OCI-LY3 (cell line): ENCODE measurements at regions not wholly inside any gene's neighbourhood (a gene's known extent, or its start where the extent isn't known, plus 50 kb on each side); places are given as distances from the start of the nearest gene placed in this dataset.
"Not testable (repeated sequence)": the region's sequence is repeated elsewhere in the genome, so short reads cannot be mapped to it uniquely, and the experiment has no call there.

Source experiments
- H2AFZ ChIP-seq: fragments of 200-600, 300-600 bp; shearing (Covaris generic); 2 replicates; pipeline ENCODE4 v1.6.0; 2014; ENCODE audit warnings: antibody characterized with exemption, low read depth, low read length
- H3K27ac ChIP-seq: fragments of 200-600, 300-600 bp; sonication (generic); 2 replicates; pipeline ENCODE4 v1.5.1; 2014; ENCODE audit warnings: mild to moderate bottlenecking, low read length, moderate library complexity, mixed read lengths
- H3K27me3 ChIP-seq: fragments of 200-600, 300-600 bp; sonication (generic); 2 replicates; pipeline ENCODE4 v1.6.1; 2014; ENCODE audit warnings: low read depth, low read length, mixed read lengths
- H3K36me3 ChIP-seq: fragments of 200-600, 300-600 bp; sonication (generic); replicated peaks from 2 replicates; pipeline ENCODE3; 2014; ENCODE audit warnings: low read depth, low read length, mixed read lengths
- H3K4me1 ChIP-seq: fragments of 300-600, 200-600 bp; sonication (generic); 2 replicates; pipeline ENCODE4 v1.6.1; 2014; ENCODE audit warnings: low read length, mixed read lengths
- H3K4me2 ChIP-seq: fragments of 200-600, 300-600 bp; sonication (generic); 2 replicates; pipeline ENCODE4 v1.6.1; 2014; ENCODE audit warnings: low read length, mixed read lengths
- H3K4me3 ChIP-seq: fragments of 300-600, 200-600 bp; sonication (generic); 2 replicates; pipeline ENCODE4 v1.5.1; 2014; ENCODE audit warnings: antibody characterized with exemption, mild to moderate bottlenecking, low read length, moderate library complexity
- H3K79me2 ChIP-seq: fragments of 300-600, 200-600 bp; shearing (Covaris generic); 2 replicates; pipeline ENCODE4 v1.6.1; 2014; ENCODE audit warnings: mild to moderate bottlenecking, low read length, mixed read lengths
- H3K9ac ChIP-seq: fragments of 300-600, 200-600 bp; shearing (Covaris generic); 2 replicates; pipeline ENCODE4 v1.6.0; 2014; ENCODE audit warnings: mild to moderate bottlenecking, low read length, moderate library complexity
- H3K9me3 ChIP-seq: fragments of 200-600, 300-600 bp; shearing (Covaris generic); 2 replicates; pipeline ENCODE4 v1.6.1; 2014; ENCODE audit warnings: low read length, mixed read lengths; ENCODE audit not compliant: insufficient read depth
- H4K20me1 ChIP-seq: fragments of 200-600, 300-600 bp; sonication (generic); 2 replicates; pipeline ENCODE4 v1.6.1; 2016; ENCODE audit warnings: low read length, mixed read lengths; ENCODE audit not compliant: insufficient read depth
- EZH2phosphoT487 ChIP-seq: fragments of 200-600 bp; shearing (Covaris generic); IDR thresholded peaks from 2 replicates; pipeline ENCODE4 v1.6.1; 2018; ENCODE audit warnings: antibody characterized with exemption, mixed run types, low read depth
- TF ChIP-seq, protein P1 (sequence below): fragments of 200-600, 300-600 bp; sonication (generic); IDR thresholded peaks from 2 replicates; pipeline ENCODE4 v1.5.1; 2014; ENCODE audit warnings: antibody characterized with exemption, low read length, low read depth

DNA sequence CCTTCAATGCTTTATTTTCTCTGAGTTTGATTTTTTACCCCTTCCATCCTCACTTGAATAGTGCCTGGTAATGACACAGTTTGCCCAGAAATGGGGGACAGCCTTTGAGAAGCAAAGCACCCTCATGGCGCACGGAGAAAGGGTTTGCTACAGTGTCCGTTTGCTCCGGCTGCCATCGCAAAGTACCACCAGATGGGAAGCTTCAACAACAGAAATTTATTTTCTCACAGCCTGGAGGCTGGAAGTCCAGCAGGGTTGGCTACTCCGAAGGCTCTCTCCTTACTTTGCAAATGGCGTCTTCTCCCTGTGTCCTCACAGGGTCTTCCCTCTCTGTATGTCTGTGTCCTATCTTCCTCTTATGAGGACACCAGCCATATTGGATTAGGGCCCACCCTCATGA lies 327.7 kb upstream of the KAZN start:
- Histone ChIP-seq H2AFZ (no peak overlapping the region), H3K79me2 (no peaks in the 10 kb centered on the region), H3K4me1 (no peaks in the 10 kb centered on the region), H3K27me3 (no peaks in the 10 kb centered on the region), H3K27ac (no peak overlapping the region), H3K4me3 (no peak overlapping the region), H3K36me3 (no peaks in the 10 kb centered on the region), H3K9ac (no peak overlapping the region), H3K4me2 (no peak overlapping the region), H3K9me3 (no peaks in the 10 kb centered on the region), H4K20me1 (no peaks in the 10 kb centered on the region)
- TF ChIP-seq EZH2phosphoT487: no peak
- TF ChIP-seq, protein P1, sequence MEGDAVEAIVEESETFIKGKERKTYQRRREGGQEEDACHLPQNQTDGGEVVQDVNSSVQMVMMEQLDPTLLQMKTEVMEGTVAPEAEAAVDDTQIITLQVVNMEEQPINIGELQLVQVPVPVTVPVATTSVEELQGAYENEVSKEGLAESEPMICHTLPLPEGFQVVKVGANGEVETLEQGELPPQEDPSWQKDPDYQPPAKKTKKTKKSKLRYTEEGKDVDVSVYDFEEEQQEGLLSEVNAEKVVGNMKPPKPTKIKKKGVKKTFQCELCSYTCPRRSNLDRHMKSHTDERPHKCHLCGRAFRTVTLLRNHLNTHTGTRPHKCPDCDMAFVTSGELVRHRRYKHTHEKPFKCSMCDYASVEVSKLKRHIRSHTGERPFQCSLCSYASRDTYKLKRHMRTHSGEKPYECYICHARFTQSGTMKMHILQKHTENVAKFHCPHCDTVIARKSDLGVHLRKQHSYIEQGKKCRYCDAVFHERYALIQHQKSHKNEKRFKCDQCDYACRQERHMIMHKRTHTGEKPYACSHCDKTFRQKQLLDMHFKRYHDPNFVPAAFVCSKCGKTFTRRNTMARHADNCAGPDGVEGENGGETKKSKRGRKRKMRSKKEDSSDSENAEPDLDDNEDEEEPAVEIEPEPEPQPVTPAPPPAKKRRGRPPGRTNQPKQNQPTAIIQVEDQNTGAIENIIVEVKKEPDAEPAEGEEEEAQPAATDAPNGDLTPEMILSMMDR: no peak

DNA sequence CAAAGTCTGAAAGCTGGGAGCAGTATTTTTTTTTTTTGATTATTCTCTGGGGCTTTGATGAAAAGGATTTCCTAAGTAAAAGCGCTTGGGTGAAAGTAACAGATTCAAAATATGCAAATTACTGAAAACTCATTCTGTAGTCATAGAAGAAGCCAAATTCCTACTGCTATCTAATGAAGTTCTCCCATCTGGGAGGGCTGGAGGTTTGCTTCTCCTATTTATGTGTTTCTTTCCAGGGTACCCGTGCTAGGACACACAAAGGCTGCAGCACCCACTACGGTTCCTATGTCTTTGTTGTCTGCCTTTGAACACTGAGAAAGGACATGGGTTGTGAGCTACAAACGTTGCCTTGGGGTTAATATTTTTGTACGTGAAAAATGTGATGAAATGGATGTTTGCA lies 324.7 kb upstream of the KAZN start:
- no peak overlapping the region for H3K27ac ChIP-seq
- H3K9me3 ChIP-seq: no peaks in the 10 kb centered on the region
- no peaks in the 10 kb centered on the region for H3K27me3 ChIP-seq
- no peaks in the 10 kb centered on the region for H3K79me2 ChIP-seq
- no peaks in the 10 kb centered on the region for H4K20me1 ChIP-seq
- H3K36me3 ChIP-seq: no peaks in the 10 kb centered on the region
- H3K9ac ChIP-seq: no peak overlapping the region
- H3K4me3 ChIP-seq: no peak overlapping the region
- TF ChIP-seq EZH2phosphoT487: no peak
- TF ChIP-seq, protein P1: no peak
- H2AFZ ChIP-seq: no peak overlapping the region
- H3K4me2 ChIP-seq: no peak overlapping the region
- H3K4me1 ChIP-seq: no peaks in the 10 kb centered on the region

DNA sequence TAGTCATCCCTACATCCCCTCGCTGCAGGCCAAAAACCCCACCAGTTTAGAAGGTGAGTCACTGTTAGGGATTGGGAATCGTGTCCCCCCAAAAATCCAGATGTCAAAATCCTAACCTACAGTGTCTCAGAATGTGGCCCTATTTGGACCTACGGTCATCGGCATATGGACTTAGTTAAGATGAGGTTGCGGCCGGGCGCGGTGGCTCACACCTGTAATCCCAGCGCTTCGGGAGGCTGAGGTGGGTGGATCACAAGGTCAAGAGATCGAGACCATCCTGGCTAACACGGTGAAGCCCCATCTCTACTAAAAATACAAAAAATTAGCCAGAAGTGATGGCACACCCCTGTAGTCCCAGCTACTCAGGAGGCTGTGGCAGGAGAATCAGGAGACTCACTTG lies 318.6 kb upstream of the KAZN start:
- H3K27me3 ChIP-seq, H3K4me2 ChIP-seq, H2AFZ ChIP-seq, H3K79me2 ChIP-seq, H3K4me3 ChIP-seq, H4K20me1 ChIP-seq, H3K36me3 ChIP-seq, H3K4me1 ChIP-seq, H3K27ac ChIP-seq, H3K9me3 ChIP-seq, H3K9ac ChIP-seq: not testable (repeated sequence)

- H3K9me3 ChIP-seq: no peaks in the 10 kb centered on the region
- H3K36me3 ChIP-seq: no peaks in the 10 kb centered on the region
- no peak for TF ChIP-seq EZH2phosphoT487
- TF ChIP-seq, protein P1: no peak
- H3K4me1 ChIP-seq: no peaks in the 10 kb centered on the region
- H3K4me3 ChIP-seq: no peak overlapping the region
- no peaks in the 10 kb centered on the region for H3K79me2 ChIP-seq
- H3K9ac ChIP-seq: no peak overlapping the region
- H2AFZ ChIP-seq: no peak overlapping the region
- no peaks in the 10 kb centered on the region for H3K27me3 ChIP-seq
- no peaks in the 10 kb centered on the region for H4K20me1 ChIP-seq
- no peak overlapping the region for H3K4me2 ChIP-seq
- no peak overlapping the region for H3K27ac ChIP-seq
Observed at GRCh38 chr1:14280909-14281308, 317.6 kb upstream of the KAZN start.

- no peak overlapping the region for H2AFZ ChIP-seq
- TF ChIP-seq, protein P1: no peak
- TF ChIP-seq EZH2phosphoT487: no peak
- H3K9ac ChIP-seq: no peak overlapping the region
- no peak overlapping the region for H3K4me2 ChIP-seq
- no peaks in the 10 kb centered on the region for H3K79me2 ChIP-seq
- no peaks in the 10 kb centered on the region for H3K27me3 ChIP-seq
- no peaks in the 10 kb centered on the region for H3K4me1 ChIP-seq
- H3K9me3 ChIP-seq: no peaks in the 10 kb centered on the region
- no peaks in the 10 kb centered on the region for H4K20me1 ChIP-seq
- no peak overlapping the region for H3K27ac ChIP-seq
- no peak overlapping the region for H3K4me3 ChIP-seq
- H3K36me3 ChIP-seq: no peaks in the 10 kb centered on the region
Observed at GRCh38 chr1:14281412-14281811, 317.1 kb upstream of the KAZN start.
